ENCODE measurements at regions not wholly inside any gene's neighbourhood (a gene's known extent, or its start where the extent isn't known, plus 50 kb on each side); places are given as distances from the start of the nearest gene placed in this dataset.

DNA sequence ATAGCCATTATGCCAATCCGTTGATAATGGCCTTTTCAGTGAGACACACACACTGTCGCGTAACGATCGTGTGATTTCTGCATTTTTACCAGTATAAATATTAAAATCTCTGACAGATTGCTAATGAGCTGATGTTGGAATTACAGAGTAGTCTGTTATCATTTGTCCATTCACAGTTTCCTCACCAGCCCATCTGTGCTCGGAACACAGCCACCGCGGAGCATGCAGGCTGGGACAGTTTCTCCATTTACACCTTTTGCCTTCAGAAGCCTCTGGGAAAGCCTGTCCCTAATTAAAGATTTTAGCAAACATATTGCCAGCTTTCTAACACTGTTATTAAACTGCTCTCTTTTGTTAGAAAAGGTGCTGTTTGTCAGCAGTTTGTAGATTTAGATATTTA is 82.2 kb upstream of the BARHL2 start:
- H3K27me3 ChIP-seq (ENCODE audit: control insufficient read depth, insufficient read depth, low read length): peaks cover 3% of the 10 kb centered on the region; the same call in 1 of the 2 replicates
- H3K27ac ChIP-seq (ENCODE audit: low read length): no peak overlapping the region
- H3K36me3 ChIP-seq (ENCODE audit: control insufficient read depth, insufficient read depth, low read length): no peaks in the 10 kb centered on the region
- in situ Hi-C loops (cut with HindIII; ENCODE audit: low pct_unique_long_range_greater_than_20kb, low sequenced_read_pairs): no loop called here
- TF ChIP-seq POLR2AphosphoS5 (IDR thresholded peaks at IDR 0.05; ENCODE audit: low read depth, low read length): no peak
- TF ChIP-seq, protein P1, sequence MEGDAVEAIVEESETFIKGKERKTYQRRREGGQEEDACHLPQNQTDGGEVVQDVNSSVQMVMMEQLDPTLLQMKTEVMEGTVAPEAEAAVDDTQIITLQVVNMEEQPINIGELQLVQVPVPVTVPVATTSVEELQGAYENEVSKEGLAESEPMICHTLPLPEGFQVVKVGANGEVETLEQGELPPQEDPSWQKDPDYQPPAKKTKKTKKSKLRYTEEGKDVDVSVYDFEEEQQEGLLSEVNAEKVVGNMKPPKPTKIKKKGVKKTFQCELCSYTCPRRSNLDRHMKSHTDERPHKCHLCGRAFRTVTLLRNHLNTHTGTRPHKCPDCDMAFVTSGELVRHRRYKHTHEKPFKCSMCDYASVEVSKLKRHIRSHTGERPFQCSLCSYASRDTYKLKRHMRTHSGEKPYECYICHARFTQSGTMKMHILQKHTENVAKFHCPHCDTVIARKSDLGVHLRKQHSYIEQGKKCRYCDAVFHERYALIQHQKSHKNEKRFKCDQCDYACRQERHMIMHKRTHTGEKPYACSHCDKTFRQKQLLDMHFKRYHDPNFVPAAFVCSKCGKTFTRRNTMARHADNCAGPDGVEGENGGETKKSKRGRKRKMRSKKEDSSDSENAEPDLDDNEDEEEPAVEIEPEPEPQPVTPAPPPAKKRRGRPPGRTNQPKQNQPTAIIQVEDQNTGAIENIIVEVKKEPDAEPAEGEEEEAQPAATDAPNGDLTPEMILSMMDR (IDR thresholded peaks at IDR 0.05): no peak
- no peak for TF ChIP-seq SIN3A (IDR thresholded peaks at IDR 0.05; ENCODE audit: borderline replicate concordance, insufficient read depth, low read depth, low read length)
- TF ChIP-seq, protein P2, sequence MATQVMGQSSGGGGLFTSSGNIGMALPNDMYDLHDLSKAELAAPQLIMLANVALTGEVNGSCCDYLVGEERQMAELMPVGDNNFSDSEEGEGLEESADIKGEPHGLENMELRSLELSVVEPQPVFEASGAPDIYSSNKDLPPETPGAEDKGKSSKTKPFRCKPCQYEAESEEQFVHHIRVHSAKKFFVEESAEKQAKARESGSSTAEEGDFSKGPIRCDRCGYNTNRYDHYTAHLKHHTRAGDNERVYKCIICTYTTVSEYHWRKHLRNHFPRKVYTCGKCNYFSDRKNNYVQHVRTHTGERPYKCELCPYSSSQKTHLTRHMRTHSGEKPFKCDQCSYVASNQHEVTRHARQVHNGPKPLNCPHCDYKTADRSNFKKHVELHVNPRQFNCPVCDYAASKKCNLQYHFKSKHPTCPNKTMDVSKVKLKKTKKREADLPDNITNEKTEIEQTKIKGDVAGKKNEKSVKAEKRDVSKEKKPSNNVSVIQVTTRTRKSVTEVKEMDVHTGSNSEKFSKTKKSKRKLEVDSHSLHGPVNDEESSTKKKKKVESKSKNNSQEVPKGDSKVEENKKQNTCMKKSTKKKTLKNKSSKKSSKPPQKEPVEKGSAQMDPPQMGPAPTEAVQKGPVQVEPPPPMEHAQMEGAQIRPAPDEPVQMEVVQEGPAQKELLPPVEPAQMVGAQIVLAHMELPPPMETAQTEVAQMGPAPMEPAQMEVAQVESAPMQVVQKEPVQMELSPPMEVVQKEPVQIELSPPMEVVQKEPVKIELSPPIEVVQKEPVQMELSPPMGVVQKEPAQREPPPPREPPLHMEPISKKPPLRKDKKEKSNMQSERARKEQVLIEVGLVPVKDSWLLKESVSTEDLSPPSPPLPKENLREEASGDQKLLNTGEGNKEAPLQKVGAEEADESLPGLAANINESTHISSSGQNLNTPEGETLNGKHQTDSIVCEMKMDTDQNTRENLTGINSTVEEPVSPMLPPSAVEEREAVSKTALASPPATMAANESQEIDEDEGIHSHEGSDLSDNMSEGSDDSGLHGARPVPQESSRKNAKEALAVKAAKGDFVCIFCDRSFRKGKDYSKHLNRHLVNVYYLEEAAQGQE (IDR thresholded peaks at IDR 0.05; ENCODE audit: insufficient read depth in 1 of 2, low read depth in 2 of 2, low read length in 1 of 2): no peak
- TF ChIP-seq TCF7L2 (IDR thresholded peaks at IDR 0.05; ENCODE audit: low read depth, low read length): no peak
- no peak overlapping the region for H3K4me3 ChIP-seq (ENCODE audit: low read depth in 2 of 2, low read length in 2 of 2)
- BruUV-seq (replicated peaks): no TSS peak
- POLR2A ChIA-PET: no interaction called here
- intact Hi-C loops (cut with micrococcal nuclease; ENCODE audit: unreplicated experiment): no loop called here
- H3K4me1 ChIP-seq (ENCODE audit: control insufficient read depth, insufficient read depth, low read length): no peaks in the 10 kb centered on the region
- H3K9me3 ChIP-seq (ENCODE audit: control insufficient read depth, insufficient read depth, low read depth, low read length): no peaks in the 10 kb centered on the region
- DNase-seq (ENCODE audit: low read depth, low spot score) (no peak), ATAC-seq (no peak)
- CTCF ChIA-PET: no interaction called here

DNA sequence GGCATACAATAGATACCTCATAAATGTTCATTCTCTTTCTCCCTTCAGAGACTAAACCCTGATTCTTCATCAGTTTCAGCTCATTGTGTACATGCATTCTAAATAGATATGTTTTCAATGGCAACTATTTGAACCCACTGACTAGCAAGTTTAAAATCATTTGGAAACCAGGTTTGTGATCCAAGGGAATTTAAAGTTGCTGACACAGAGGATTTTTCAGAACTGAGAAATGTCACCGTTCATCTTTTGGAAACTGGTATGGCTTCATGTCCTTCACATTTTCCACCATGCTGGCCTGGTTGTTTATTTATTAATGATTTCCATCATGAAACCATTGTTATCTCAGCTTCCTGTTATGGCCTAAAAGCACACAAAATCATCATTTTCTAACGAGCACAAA is 81.8 kb upstream of the BARHL2 start:
- H3K9me3 ChIP-seq (ENCODE audit: control insufficient read depth, insufficient read depth, low read depth, low read length): no peaks in the 10 kb centered on the region
- TF ChIP-seq, protein P1 (IDR thresholded peaks at IDR 0.05): no peak
- TF ChIP-seq TCF7L2 (IDR thresholded peaks at IDR 0.05; ENCODE audit: low read depth, low read length): no peak
- no peak for TF ChIP-seq SIN3A (IDR thresholded peaks at IDR 0.05; ENCODE audit: borderline replicate concordance, insufficient read depth, low read depth, low read length)
- no peak for TF ChIP-seq POLR2AphosphoS5 (IDR thresholded peaks at IDR 0.05; ENCODE audit: low read depth, low read length)
- TF ChIP-seq, protein P2 (IDR thresholded peaks at IDR 0.05; ENCODE audit: insufficient read depth in 1 of 2, low read depth in 2 of 2, low read length in 1 of 2): no peak
- in situ Hi-C loops (cut with HindIII; ENCODE audit: low pct_unique_long_range_greater_than_20kb, low sequenced_read_pairs) (no loop called here), intact Hi-C loops (cut with micrococcal nuclease; ENCODE audit: unreplicated experiment) (no loop called here)
- H3K36me3 ChIP-seq (ENCODE audit: control insufficient read depth, insufficient read depth, low read length): no peaks in the 10 kb centered on the region
- no TSS peak for BruUV-seq (replicated peaks)
- ChIA-PET CTCF (no interaction called here), POLR2A (no interaction called here)
- no peak overlapping the region for H3K27ac ChIP-seq (ENCODE audit: low read length)
- ATAC-seq: no peak
- H3K4me3 ChIP-seq (ENCODE audit: low read depth in 2 of 2, low read length in 2 of 2): no peak overlapping the region
- no peak for DNase-seq (ENCODE audit: low read depth, low spot score)
- H3K27me3 ChIP-seq (ENCODE audit: control insufficient read depth, insufficient read depth, low read length): peaks cover 3% of the 10 kb centered on the region; the same call in 1 of the 2 replicates
- no peaks in the 10 kb centered on the region for H3K4me1 ChIP-seq (ENCODE audit: control insufficient read depth, insufficient read depth, low read length)
